ENCODE measurements at regions not wholly inside any gene's neighbourhood (a gene's known extent, or its start where the extent isn't known, plus 50 kb on each side); places are given as distances from the start of the nearest gene placed in this dataset.

GRCh38 chr2:61722318-61722717 lies 131.5 kb downstream of the FAM161A start:
- no peak for DNase-seq (ENCODE audit: low spot score)

- no peak for DNase-seq (ENCODE audit: low spot score)
Measured at GRCh38 chr2:61721382-61721781, 132.5 kb downstream of the FAM161A start.

- DNase-seq (ENCODE audit: low spot score), result no peak
Measured at GRCh38 chr2:61720911-61721310, 132.9 kb downstream of the FAM161A start.

GRCh38 chr2:61718965-61719364 lies 134.9 kb downstream of the FAM161A start:
- no peak for DNase-seq (ENCODE audit: low spot score)

GRCh38 chr2:61715506-61715905 lies 138.4 kb downstream of the FAM161A start:
- DNase-seq (ENCODE audit: low spot score), result no peak

GRCh38 chr2:61714210-61714609 lies 139.7 kb downstream of the FAM161A start:
- DNase-seq (ENCODE audit: low spot score), result no peak

GRCh38 chr2:61713457-61713856 lies 140.4 kb downstream of the FAM161A start:
- no peak for DNase-seq (ENCODE audit: low spot score)

GRCh38 chr2:61712060-61712459 lies 141.8 kb downstream of the FAM161A start:
- DNase-seq (ENCODE audit: low spot score), result no peak

- DNase-seq (ENCODE audit: low spot score), result no peak
Measured at GRCh38 chr2:61710711-61711110, 143.1 kb downstream of the FAM161A start.

GRCh38 chr2:61707984-61708852 lies 145.6 kb downstream of the FAM161A start:
- no peak for DNase-seq (ENCODE audit: low spot score)

- DNase-seq (ENCODE audit: low spot score), result no peak
Measured at GRCh38 chr2:61705625-61706024, 148.2 kb downstream of the FAM161A start.

- no peak for DNase-seq (ENCODE audit: low spot score)
Measured at GRCh38 chr2:61704364-61704763, 149.5 kb downstream of the FAM161A start.

GRCh38 chr2:61702088-61702467 lies 151.8 kb downstream of the FAM161A start:
- no peak for DNase-seq (ENCODE audit: low spot score)

GRCh38 chr2:61700464-61700863 lies 153.4 kb downstream of the FAM161A start:
- no peak for DNase-seq (ENCODE audit: low spot score)

- DNase-seq (ENCODE audit: low spot score), result peak; percentile 89
Measured at GRCh38 chr2:61694312-61695274, 156.4 kb upstream of the XPO1 start.

GRCh38 chr2:61693744-61694143 lies 155.6 kb upstream of the XPO1 start:
- no peak for DNase-seq (ENCODE audit: low spot score)

- no peak for DNase-seq (ENCODE audit: low spot score)
Measured at GRCh38 chr2:61690078-61690596, 152.0 kb upstream of the XPO1 start.

GRCh38 chr2:61689568-61689967 lies 151.4 kb upstream of the XPO1 start:
- DNase-seq (ENCODE audit: low spot score), result no peak

GRCh38 chr2:61688369-61689334 lies 150.5 kb upstream of the XPO1 start:
- no peak for DNase-seq (ENCODE audit: low spot score)

- DNase-seq (ENCODE audit: low spot score), result no peak
Measured at GRCh38 chr2:61679096-61679495, 140.9 kb upstream of the XPO1 start.

GRCh38 chr2:61677942-61678341 lies 139.8 kb upstream of the XPO1 start:
- DNase-seq (ENCODE audit: low spot score), result no peak
